ENCODE measurements at regions not wholly inside any gene's neighbourhood (a gene's known extent, or its start where the extent isn't known, plus 50 kb on each side); places are given as distances from the start of the nearest gene placed in this dataset.

GRCh38 chr15:96122077-96123027 is 208.1 kb upstream of the NR2F2 start (continued):
- no peak for TF ChIP-seq GATA2 (CRISPR knock-in tag; IDR thresholded peaks at IDR 0.05)
- TF ChIP-seq FOXJ3 (CRISPR knock-in tag; IDR thresholded peaks at IDR 0.05) = no peak
- TF ChIP-seq EP300 (IDR thresholded peaks at IDR 0.05; ENCODE audit: borderline replicate concordance in 1 of 2, low read depth in 1 of 2, low read length in 1 of 2) = no peak
- TF ChIP-seq YY1 (IDR thresholded peaks at IDR 0.05; ENCODE audit: low read depth) = no peak
- no peak for TF ChIP-seq NRF1 (IDR thresholded peaks at IDR 0.05; ENCODE audit: low read depth, low read length)

GRCh38 chr15:96123028-96123400 is 207.5 kb upstream of the NR2F2 start:
- Histone ChIP-seq H3K4me3 (ENCODE audit: low read depth in 2 of 2, low read length in 1 of 2) (no peak overlapping the region), H3F3A (replicated peaks; ENCODE audit: insufficient read depth) (no peaks in the 10 kb centered on the region), H3K4me2 (no peak overlapping the region), H4K20me1 (ENCODE audit: insufficient read depth) (no peaks in the 10 kb centered on the region), H3K36me3 (replicated peaks in 1 of 2; ENCODE audit: control insufficient read depth in 1 of 2, insufficient read depth in 2 of 2, low read length in 1 of 2) (no peaks in the 10 kb centered on the region), H3K9me2 (no peaks in the 10 kb centered on the region), H3K4me1 (ENCODE audit: control insufficient read depth in 1 of 2, insufficient read depth in 2 of 2, low read depth in 1 of 2, low read length in 1 of 2) (no peaks in the 10 kb centered on the region), H3K27me3 (ENCODE audit: insufficient read depth) (no peaks in the 10 kb centered on the region), H3K27ac (ENCODE audit: low read depth in 2 of 2, low read length in 1 of 2) (no peak overlapping the region), H2AFZ (ENCODE audit: low read depth) (no peak overlapping the region), H3K9me3 (no peaks in the 10 kb centered on the region), H3K79me2 (ENCODE audit: insufficient read depth) (no peaks in the 10 kb centered on the region), H3K9ac (no peak overlapping the region)
- no peak for TF ChIP-seq MEF2A (IDR thresholded peaks at IDR 0.05; ENCODE audit: borderline replicate concordance, low read depth)
- no peak for TF ChIP-seq RCOR1 (IDR thresholded peaks at IDR 0.05; ENCODE audit: low read length)
- TF ChIP-seq EZH2phosphoT487 (IDR thresholded peaks at IDR 0.05; ENCODE audit: borderline replicate concordance, low read depth) = no peak
- no peak for TF ChIP-seq POLR2AphosphoS5 (IDR thresholded peaks at IDR 0.05; ENCODE audit: low read depth, low read length)
- no peak for TF ChIP-seq SMC3 (IDR thresholded peaks at IDR 0.05; ENCODE audit: low read depth, low read length)
- no peak for TF ChIP-seq FOXM1 (IDR thresholded peaks at IDR 0.05; ENCODE audit: low read depth)
- TF ChIP-seq JUND (IDR thresholded peaks at IDR 0.05) = no peak
- no peak for TF ChIP-seq GABPA (IDR thresholded peaks at IDR 0.05; ENCODE audit: low read depth)
- CTCF ChIA-PET = no interaction called here
- WGBS (ENCODE audit: low lambda C conversion rate) = 15% methylated on average over 7 of the region's 7 CpGs
- DNase-seq = no peak
- POLR2A ChIA-PET = no interaction called here

DNA sequence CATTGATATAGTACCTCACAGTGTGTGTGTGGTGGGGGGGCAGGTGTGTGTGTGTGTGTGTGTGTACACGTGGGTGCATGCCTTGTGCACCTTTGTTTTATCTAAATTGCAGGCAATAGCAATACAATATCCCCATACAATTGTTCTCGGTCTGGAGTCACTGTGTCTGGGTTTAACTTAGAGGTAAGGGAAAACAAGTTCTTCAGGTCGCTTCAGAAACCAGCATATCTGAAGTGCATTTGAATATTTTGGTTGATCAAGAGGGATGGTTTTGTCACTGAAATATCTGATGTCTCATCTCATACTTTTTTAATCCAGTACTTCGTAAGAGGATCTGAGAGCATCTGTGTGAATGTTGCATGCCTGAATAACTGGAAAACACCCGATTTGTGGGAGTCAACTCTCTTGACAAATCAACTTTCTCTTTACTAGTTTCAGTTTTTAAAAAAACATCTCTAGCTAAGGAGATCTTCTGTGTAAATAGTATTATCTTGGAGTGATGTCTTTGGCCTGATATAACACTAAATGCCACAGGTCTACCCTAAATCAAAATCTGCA is 206.8 kb upstream of the NR2F2 start:
- H3K27ac ChIP-seq (ENCODE audit: low read depth in 2 of 2, low read length in 1 of 2) = no peak overlapping the region
- CTCF ChIA-PET = no interaction called here
- no peak overlapping the region for H3K4me3 ChIP-seq (ENCODE audit: low read depth in 2 of 2, low read length in 1 of 2)
- no peaks in the 10 kb centered on the region for H3K27me3 ChIP-seq (ENCODE audit: insufficient read depth)
- H4K20me1 ChIP-seq (ENCODE audit: insufficient read depth) = no peaks in the 10 kb centered on the region
- H3F3A ChIP-seq (replicated peaks; ENCODE audit: insufficient read depth) = no peaks in the 10 kb centered on the region
- H2AFZ ChIP-seq (ENCODE audit: low read depth) = no peak overlapping the region
- no peak for DNase-seq
- H3K9me2 ChIP-seq = no peaks in the 10 kb centered on the region
- H3K9me3 ChIP-seq = no peaks in the 10 kb centered on the region
- H3K9ac ChIP-seq = no peak overlapping the region
- no peaks in the 10 kb centered on the region for H3K4me1 ChIP-seq (ENCODE audit: control insufficient read depth in 1 of 2, insufficient read depth in 2 of 2, low read depth in 1 of 2, low read length in 1 of 2)
- H3K79me2 ChIP-seq (ENCODE audit: insufficient read depth) = no peaks in the 10 kb centered on the region
- POLR2A ChIA-PET = no interaction called here
- no peaks in the 10 kb centered on the region for H3K36me3 ChIP-seq (replicated peaks in 1 of 2; ENCODE audit: control insufficient read depth in 1 of 2, insufficient read depth in 2 of 2, low read length in 1 of 2)
- 9% methylated on average over 5 of the region's 5 CpGs for WGBS (ENCODE audit: low lambda C conversion rate)
- H3K4me2 ChIP-seq = no peak overlapping the region
- no peak for TF ChIP-seq MXI1 (IDR thresholded peaks at IDR 0.05; ENCODE audit: low read depth, low read length)
- no peak for TF ChIP-seq RXRA (IDR thresholded peaks at IDR 0.05; ENCODE audit: borderline replicate concordance, low read depth)
- no peak for TF ChIP-seq POLR2AphosphoS5 (IDR thresholded peaks at IDR 0.05; ENCODE audit: low read depth, low read length)
- TF ChIP-seq PBX3 (IDR thresholded peaks at IDR 0.05) = no peak
